Myocyte (in vitro differentiated cells): ENCODE measurements at regions not wholly inside any gene's neighbourhood (a gene's known extent, or its start where the extent isn't known, plus 50 kb on each side); places are given as distances from the start of the nearest gene placed in this dataset.

Experiments used
- DNase-seq: peaks from one replicate; pipeline ENCODE4 v3.0.0-alpha.2; 2012; ENCODE audit warnings: low read depth

DNA sequence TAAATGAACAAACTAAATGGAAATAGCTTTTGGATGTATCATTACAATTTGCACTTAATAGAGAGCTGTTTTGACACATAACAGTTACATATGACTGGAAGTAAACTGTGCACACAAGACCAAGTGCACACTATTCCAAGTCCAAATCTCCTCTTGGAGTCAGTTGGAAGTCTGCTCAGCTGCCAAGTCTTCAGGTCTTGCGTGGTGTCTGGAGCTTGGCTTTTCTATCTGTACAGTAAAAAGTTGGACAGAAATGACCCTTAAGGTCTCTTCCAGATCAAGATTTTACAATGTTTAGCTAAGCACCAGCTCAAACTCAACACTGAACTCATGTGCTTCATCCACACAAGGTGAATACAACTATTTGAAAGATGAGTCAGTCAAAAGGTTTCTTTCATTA, 456.9 kb downstream of the RASEF start:
- no peak for DNase-seq

DNA sequence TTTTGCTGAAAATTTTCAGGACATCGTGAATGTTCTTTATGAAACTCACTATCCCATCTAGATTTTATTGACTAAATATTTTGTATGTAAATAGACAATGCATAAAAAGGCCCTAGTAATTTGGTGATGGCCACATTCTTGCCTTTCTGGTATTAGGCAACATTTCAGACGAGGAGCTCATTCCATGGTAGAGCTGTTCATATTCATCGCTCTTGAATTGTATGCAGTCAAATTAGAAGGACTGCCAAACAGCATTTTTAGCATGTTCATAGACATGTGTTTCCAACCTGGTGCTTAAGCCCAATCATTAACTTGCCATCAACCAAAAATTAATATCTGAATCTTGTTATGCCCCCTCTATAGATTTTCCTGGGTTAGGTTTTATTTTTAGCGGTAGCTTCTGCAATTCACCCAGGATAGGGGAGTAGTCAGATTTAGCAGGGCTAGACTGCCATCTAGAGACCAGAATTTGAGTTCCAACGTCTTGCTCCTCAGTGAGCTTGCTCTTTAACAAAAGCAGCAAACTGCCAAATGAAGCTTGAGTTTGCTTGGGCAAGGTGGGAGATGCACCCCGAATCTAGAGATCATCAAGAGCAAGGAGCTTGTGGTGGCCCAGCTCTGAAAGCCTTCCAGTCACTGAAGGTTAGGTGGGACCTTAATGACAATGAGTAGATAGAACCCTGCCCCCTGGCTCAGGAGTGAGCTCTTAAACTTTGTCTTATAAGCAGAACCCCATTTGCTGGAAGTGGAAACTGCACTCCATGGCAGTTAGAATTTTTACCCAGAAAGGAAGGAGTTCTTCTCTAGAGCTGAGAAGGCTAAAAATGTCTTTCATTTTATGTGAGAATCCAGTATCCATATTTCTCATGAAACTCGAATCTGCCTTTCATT, 456.2 kb downstream of the RASEF start:
- peak; percentile 64 for DNase-seq

DNA sequence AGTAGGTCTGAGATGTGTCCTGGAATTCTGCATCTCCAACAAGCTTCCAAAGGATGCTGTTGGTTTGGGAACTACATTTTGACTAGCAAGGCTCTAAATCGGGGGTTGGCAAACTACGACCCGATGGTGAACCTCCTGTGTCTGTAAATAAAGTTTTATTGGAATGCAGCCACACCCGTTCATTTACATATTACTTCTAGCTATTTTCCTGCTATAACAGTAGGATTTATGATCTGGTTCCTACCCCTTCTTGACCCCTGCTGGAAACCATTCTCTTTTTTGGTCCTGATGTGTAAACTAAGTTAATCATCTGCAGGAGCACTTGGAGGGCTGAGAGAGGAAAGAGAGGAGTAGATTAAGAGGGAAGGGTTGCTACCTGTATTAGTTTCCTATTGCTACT, 454.5 kb downstream of the RASEF start:
- no peak for DNase-seq

DNA sequence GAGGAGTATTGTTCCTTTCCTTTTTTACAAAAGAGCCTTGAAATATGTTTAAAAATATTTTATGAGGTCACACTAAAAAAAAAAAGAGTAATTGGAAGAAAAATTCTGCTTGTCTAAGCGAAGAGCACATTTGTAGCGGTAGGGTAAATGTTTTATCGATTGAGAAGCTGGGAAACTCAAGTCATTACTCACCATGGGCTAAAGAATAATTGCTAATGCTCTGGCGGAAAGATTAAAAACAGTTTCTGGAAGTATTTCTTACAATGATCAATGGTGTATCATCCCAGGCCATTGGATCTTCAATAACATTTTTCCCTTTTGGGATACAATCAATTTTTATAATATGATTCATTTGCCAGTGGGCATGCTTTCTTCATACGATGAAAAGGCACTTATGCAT, 450.0 kb downstream of the RASEF start:
- DNase-seq: no peak

DNA sequence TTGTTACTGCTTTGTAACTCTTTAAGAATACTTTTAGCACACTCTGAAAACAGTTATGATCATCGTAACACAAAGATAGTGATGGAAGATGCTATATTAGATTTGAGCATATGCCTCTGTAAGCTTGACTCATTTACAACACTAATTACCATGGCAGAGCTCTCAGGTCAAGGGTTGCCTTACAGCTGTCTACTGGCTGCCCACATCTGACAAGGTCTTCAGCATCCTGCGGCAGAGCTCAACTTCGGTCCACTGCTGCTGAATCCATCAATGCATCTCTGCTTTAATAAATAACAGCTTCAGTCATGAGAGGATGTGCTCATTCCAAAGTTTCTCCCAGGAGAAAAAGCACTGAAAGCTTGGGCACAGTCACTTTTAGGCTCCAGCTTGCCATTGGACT, 449.4 kb downstream of the RASEF start:
- DNase-seq: peak; percentile 1

DNA sequence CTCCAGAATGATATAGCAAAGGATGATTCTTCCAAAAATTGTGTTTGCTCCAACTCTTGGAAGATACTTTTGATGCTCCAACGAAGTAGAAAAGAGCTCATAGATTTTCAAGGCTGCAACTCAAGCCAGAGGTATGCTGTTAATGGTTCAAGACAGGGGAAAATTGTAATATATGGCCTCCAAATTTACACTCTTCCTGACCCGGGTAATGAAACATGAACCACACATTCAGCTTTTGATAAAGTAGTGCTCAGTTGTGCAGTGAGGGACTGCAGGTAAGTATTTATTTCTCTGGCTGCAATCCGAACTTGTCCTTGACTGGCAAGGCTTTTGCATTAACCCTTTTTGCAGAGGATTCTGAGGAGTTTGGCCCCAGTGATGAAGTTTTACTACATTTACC, 446.4 kb downstream of the RASEF start:
- DNase-seq: no peak

DNA sequence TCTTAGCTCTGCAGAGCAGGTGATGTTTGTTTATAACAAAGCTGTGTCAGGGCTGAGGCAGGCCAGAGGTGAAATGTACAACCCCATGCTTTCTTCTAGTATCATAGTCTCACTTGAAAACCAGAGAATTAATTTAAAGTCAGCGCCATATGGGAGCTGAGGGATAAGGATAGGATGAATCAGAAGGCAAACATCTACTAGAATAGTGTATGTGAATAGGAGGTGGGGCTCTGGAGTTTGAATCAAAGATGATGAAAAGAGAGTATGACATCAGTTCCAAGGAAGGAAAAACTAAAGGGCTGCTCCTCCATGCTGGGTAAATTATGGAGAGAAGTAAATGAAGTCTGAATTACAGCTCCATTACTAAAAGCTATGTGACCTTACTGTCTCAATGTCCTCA, 441.5 kb downstream of the RASEF start:
- no peak for DNase-seq

DNA sequence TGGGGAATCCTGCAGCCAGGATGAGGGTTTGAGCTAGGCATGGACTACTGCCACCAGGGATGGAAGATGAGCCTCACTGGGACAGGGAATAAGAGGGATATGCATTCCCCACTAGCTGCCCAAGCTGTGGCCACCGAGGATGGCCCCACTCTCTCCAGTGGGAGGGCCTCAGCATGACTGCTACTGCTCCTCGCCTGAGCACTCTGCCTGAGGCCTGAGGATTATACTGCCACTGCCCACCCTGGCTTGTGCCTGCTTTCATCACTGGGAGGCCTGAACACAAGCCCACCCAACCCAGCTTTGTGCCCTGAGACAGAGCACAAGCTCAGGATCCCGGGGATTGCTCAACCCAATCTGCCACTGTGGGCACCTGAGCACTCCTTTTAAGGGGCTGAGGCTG, 425.6 kb downstream of the RASEF start:
- DNase-seq: no peak

DNA sequence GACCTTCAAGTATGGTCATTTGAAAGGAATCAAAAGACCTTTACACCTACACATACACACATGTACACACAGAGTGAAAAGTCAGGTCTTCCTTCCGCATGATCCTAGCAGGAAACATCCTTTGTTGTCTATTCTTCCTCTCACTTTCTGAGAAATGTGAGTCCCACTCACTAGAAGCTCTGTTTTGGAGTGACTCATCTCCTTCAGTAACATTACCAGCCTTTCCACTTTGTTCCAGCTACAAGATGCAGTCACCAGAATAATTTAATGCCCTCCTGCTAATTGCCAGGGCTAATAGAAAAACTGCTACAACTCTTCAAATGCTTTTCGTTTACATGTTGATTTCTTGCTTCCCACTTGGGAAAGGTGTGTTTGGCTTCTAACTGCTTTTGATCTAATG, 417.3 kb downstream of the RASEF start:
- no peak for DNase-seq

DNA sequence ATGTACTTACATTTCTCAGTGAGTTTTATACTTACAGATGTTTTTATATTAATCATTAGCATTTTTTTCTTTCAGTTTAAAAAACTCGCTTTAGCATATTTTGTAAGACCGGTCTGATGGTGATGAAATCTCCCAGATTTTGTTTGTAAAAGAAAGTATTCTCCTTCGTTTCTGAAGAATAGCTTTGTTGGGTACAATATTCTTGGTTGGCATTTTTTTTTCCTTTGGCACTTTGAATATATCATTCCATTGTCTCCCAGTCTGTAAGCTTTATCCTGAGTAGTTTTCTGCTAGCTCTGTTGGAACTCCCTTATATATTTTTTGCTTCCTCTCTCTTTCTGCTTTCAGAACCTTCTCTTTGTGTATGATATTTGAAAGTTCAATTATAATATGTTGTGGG, 412.6 kb downstream of the RASEF start:
- no peak for DNase-seq

DNA sequence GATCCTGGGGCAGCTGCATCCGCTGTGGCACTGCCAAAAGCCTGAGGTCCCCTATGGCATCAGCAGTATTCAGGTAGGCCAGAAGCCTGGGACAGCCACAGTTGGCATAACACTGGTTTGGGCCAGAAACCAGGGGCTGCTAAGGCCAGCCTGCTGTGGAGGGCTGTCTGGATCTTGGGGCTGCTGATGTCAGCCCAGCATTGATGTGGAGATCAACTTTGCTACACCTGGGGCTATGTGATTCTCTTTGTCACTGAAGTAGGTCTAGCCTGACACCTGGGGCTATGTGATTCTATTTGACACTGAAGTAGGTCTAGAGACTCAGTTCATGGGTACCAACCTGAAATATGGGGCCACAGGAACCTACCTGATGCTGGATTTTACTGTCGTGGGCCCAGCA, 411.5 kb downstream of the RASEF start:
- DNase-seq: no peak

DNA sequence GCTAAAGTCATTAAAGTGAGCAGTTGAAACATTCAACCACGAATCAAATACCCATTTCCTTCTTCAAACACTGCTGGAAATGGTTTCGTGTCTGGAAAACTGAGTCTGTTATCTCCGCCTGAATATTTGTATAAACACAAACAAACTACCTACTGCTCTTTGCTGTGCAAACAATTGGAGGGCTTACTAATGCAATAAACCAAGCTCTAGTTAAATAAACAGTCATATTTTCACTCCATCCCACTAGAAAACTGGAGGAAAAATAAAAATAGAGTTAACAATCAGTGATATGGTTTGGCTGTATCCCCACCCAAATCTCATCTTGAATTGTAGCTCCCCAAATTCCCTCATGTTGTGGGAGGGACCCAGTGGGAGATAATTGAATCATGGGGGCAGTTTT, 397.6 kb downstream of the RASEF start:
- DNase-seq: no peak

DNA sequence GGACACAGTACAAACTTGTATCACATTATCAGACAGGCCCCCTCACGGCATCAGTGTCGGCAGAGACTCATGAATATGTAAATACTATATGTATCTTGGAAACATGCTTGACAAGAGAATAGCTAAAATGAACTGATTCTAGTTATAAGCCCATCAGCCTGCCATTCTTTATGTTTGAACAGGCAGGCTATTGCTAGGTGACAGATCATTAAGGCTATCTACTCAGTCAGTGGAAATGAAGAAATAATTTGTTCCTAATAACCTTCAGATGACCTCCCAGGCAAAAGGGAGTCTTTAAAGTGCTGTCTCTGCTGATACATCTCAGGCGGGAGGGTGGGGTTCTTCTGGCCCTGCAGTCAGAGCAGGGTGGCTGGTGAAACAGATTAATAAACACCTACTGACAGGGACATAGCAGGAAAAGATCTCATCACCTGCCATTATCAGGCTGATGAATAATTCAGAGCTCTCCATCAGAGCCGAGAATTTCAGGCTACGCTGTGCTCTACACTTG, 394.2 kb downstream of the RASEF start:
- no peak for DNase-seq

DNA sequence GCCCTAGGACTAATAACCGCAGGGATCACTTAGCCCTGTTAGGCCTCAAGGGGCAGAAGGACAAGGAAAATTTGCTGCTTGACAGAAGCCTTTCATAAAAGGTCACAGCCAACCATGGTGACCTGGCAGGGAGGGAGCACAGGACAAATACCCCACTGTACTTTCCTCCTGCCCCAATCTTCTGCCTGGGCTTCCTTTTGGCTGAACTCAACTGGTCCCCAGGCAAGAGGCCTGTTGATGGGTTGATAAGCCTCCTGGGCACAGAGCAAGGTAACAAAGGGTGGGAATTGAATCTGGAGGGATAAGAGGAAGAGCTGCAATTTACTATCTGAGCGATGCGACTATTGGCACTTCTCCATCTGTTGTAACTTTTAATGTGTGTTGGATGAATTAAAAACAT, 392.9 kb downstream of the RASEF start:
- DNase-seq: no peak

DNA sequence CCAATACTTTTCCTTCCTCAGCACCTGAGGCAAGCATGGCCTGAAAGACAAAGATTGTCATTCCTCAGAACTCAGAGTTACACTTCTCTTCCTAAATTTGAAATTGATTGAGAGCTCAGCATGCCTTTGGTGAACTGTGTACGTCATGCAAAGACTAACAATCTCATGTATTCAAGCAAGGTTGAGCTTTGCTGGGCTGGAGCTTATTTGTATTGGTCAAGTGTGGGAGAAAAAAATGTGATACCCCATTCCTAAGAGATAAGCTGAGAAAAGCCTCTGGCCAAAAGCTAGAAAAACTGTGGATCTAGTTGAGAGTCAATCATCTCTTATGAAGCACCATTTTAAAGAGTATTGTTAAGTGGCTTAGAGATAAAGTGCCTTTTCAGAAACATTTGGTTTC, 392.2 kb downstream of the RASEF start:
- DNase-seq: no peak

DNA sequence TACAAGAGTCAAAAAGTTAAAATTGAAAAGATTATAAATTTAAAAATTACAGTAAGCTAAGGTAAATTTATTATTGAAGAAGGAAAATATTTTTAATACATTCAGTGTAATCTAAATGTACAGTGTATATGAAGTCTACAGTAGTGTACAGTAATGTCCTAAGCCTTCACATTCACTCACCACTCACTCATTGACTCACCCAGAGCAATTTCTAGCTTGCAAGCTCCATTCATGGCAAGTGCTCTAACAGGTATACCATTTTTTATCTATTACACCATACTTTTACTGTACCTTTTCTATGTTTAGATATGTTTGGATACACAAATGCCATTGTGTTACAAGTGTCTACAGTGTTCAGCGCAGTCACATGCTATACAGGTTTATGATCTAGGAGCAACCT, 389.7 kb downstream of the RASEF start:
- no peak for DNase-seq

DNA sequence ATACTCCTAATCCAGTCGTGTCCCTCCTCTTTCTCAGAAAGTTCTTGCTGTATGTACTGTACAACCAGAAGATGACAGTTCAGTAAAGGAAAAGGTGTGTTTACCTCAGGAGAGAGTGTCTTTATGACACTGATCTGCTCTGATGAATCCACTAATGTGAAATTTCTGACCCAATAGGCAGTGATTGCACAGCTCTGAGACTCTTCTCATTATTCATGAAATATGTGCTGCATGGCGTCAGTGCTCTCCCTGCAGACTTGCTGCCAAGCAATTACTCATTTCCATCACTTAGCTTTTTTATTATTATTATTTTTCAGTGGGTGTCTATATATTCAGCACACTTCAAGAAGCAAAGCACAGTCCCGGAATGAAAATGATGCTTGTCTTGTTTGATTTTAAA, 389.0 kb downstream of the RASEF start:
- no peak for DNase-seq

DNA sequence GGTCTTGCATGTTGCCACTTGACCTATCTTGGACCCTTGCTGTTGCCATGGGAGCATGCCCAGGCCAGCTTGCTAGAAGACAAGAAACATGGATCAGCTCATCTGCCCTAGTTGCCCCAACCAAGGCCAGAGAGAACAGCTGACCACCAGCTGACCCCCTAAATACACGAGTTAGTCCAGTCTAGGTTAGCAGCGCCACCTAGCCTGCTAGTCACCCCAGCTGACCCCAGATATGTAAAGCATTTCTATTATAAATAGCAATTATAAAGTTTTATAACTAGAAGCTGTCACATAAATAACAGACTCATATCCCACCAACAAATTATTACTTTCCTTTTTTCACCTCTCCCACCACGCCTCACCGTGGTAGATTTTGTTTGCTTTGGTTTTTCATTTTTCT, 387.8 kb downstream of the RASEF start:
- DNase-seq: no peak

DNA sequence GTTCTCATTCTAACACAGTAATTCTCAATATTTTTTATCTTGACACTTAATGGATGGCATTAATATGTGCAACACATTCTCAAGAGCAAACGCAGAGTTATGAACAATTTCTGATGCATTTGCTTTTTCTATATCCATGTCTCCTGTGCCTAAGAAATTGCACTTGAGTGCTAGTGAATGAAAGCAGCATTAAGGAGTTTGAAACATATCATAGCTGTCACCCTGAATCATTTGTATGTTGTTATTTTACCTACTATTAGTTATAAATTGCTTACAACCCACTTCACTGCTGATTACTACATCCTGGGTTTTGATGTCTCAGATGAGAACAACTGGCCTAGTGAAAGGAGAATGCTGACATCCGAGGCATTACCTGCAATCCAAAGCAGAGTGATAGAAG, 387.3 kb downstream of the RASEF start:
- no peak for DNase-seq

DNA sequence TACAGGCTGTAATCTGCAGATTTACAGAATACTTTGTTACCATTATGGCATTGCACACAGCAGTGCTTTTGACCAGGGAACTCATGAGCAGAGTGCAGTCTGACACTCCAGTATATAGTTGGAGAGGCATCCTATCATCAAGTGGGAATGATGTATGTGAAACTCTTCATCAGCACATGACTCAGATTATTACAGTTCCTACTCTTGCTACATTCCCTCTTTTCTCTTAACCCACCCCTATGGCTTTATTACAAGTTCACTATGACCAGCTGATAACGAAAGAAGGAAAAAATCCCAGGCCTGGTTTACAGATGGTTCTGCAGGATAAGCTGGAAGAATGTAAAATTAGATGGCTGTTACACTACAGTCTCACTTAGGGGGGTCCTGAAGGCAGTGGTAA, 385.9 kb downstream of the RASEF start:
- DNase-seq: no peak

DNA sequence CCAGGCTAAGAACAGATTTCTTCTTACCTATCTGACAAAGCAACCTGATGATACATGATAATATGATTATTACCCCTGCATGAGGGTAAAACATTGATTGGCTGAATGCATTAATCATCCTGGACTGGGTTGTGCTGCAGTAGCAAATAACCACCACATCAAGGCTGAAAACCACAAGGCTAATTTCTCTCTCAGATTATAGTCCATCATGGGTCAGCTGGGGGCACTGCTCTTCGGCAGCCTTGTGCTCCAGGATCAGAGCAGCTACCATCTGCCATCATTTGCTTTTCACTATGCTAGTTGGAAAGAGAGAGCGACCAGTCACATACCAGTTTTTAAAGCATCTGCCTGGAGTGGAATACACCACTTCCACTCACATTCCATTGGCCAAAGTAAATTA, 383.5 kb downstream of the RASEF start:
- no peak for DNase-seq

DNA sequence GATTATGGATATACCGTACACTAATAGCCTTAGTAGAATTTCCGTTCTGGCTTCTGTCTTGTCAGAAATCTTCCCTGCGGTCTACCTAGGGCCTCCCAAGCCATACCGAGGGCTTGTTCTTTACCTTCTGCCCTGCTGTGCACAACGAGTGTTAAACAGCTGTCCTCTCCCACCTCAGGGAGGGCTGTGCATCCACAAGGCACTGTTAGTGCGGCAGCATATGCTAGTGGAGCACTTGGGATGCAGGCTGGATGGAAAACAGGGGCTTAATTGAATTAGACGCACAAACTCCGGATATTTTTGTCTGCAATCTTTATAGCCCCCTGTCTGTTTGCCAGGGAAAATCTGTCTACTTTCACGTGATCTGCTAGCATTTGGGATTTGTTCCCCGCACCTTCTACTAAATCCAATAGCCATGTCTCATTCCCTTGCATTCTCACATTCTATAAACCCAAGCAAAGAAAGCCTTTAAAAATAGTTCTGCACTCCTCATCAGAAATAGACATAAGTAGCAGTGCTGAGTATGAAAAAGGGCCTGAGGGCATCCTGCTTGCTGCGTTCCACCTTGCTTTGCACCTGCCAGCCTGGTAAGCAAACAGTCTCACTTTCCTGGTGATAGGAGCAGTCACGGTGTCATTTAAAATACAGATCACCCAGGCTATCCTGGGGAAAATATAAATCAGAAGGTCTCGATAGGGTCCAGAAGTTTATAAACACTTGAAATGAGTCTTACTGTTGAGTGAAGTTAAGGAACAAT, 382.6 kb downstream of the RASEF start:
- DNase-seq: no peak

DNA sequence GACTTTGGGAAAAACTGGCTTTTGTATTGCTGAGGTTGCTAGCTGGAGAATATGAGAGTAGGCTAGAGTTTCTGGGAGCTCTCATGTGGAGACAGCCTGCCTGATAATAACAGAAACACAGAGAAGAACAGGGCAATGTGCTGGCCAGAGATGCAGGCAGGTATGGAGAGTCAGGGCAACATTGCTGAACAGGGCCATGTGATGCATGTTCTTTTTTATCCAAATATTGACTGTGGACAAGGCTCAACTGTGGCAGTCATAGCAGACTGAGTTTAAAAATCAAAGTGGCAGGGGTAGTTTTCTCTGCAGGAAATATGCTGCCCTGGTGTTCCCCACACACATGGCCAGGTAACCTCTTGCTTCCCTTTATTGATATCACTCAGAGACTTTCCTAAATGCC, 381.1 kb downstream of the RASEF start:
- no peak for DNase-seq
